HL-60 (cell line): ENCODE measurements at regions not wholly inside any gene's neighbourhood (a gene's known extent, or its start where the extent isn't known, plus 50 kb on each side); places are given as distances from the start of the nearest gene placed in this dataset.

Experiments used
- POLR2AphosphoS5 ChIP-seq: IDR thresholded peaks from 2 replicates; pipeline ENCODE4 v1.6.1; 2012; ENCODE audit warnings: low read depth
- TF ChIP-seq, protein P1 (sequence below): IDR thresholded peaks from one replicate; pipeline ENCODE4 v1.5.1; 2011; ENCODE audit warnings: low read length, control low read depth, inconsistent platforms; ENCODE audit not compliant: insufficient read depth

DNA sequence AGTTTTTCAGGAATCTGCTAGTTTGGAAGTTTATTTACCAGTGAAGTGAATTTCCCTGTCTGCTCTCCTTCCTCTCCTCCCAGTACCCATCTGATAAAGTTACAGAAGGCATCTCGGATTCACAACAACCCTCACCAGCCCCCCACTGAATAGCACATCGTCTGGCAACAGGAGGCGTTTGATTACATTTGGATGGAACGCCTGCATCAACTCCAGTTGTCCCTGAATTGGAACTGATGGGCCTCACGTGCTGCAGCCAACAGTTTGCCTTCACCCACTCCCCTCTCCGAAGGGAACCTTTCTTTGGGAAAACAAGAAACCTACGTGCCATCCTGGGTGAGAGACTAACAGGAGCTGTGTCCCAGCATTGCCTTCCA, 59.5 kb upstream of the BCL6 start:
- TF ChIP-seq, protein P1, sequence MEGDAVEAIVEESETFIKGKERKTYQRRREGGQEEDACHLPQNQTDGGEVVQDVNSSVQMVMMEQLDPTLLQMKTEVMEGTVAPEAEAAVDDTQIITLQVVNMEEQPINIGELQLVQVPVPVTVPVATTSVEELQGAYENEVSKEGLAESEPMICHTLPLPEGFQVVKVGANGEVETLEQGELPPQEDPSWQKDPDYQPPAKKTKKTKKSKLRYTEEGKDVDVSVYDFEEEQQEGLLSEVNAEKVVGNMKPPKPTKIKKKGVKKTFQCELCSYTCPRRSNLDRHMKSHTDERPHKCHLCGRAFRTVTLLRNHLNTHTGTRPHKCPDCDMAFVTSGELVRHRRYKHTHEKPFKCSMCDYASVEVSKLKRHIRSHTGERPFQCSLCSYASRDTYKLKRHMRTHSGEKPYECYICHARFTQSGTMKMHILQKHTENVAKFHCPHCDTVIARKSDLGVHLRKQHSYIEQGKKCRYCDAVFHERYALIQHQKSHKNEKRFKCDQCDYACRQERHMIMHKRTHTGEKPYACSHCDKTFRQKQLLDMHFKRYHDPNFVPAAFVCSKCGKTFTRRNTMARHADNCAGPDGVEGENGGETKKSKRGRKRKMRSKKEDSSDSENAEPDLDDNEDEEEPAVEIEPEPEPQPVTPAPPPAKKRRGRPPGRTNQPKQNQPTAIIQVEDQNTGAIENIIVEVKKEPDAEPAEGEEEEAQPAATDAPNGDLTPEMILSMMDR = no peak
- no peak for TF ChIP-seq POLR2AphosphoS5
